Astrocyte (in vitro differentiated cells and primary cell): ENCODE measurements at regions not wholly inside any gene's neighbourhood (a gene's known extent, or its start where the extent isn't known, plus 50 kb on each side); places are given as distances from the start of the nearest gene placed in this dataset.

Experiments used
- DNase-seq: peaks from one replicate; pipeline ENCODE4 v3.0.0-alpha.2; 2010; ENCODE audit warnings: low read depth
- FAIRE-seq: peaks from 2 replicates; lab custom pipeline; 2011; peaks lifted over from hg19 to GRCh38; lab: Jason Lieb, UNC
- H2AFZ ChIP-seq: 2 replicates; pipeline ENCODE4 v1.6.0; 2012; ENCODE audit warnings: low read depth, low read length, inconsistent platforms
- H3K27ac ChIP-seq: 2 replicates; pipeline ENCODE4 v1.5.1; 2011; ENCODE audit warnings: low read depth, low read length, inconsistent platforms
- H3K27me3 ChIP-seq: 2 replicates; pipeline ENCODE4 v1.6.0; 2011; ENCODE audit warnings: low read length, inconsistent platforms; ENCODE audit not compliant: insufficient read depth
- H3K36me3 ChIP-seq: 2 replicates; pipeline ENCODE4 v1.5.1; 2011; ENCODE audit warnings: low read length, inconsistent platforms; ENCODE audit not compliant: insufficient read depth
- H3K4me1 ChIP-seq: 2 replicates; pipeline ENCODE4 v1.5.1; 2011; ENCODE audit warnings: low read length, inconsistent platforms; ENCODE audit not compliant: insufficient read depth
- H3K4me2 ChIP-seq: 2 replicates; pipeline ENCODE4 v1.6.0; 2012; ENCODE audit warnings: low read length, inconsistent platforms
- H3K4me3 ChIP-seq: 2 replicates; pipeline ENCODE4 v1.5.1; 2011; ENCODE audit warnings: low read depth, mild to moderate bottlenecking, low read length, inconsistent platforms; ENCODE audit not compliant: insufficient read depth
- H3K79me2 ChIP-seq: 2 replicates; pipeline ENCODE4 v1.6.0; 2012; ENCODE audit warnings: mild to moderate bottlenecking, low read length, inconsistent platforms; ENCODE audit not compliant: insufficient read depth
- H3K9ac ChIP-seq: 2 replicates; pipeline ENCODE4 v1.6.0; 2012; ENCODE audit warnings: mild to moderate bottlenecking, low read length, inconsistent platforms
- H3K9me3 ChIP-seq: 2 replicates; pipeline ENCODE4 v1.5.1; 2012; ENCODE audit warnings: low read depth, mild to moderate bottlenecking, low read length, inconsistent platforms; ENCODE audit not compliant: insufficient read depth
- H4K20me1 ChIP-seq: 2 replicates; pipeline ENCODE4 v1.6.0; 2012; ENCODE audit warnings: low read length, inconsistent platforms; ENCODE audit not compliant: insufficient read depth
- H3K27ac Mint-ChIP-seq: one replicate; pipeline ENCODE4 v1.8.0; 2021; ENCODE audit warnings: mild to moderate bottlenecking, mixed read lengths; ENCODE audit not compliant: unreplicated experiment
- H3K27me3 Mint-ChIP-seq: one replicate; pipeline ENCODE4 v1.8.0; 2021; ENCODE audit warnings: low read depth, mixed read lengths; ENCODE audit not compliant: unreplicated experiment
- H3K36me3 Mint-ChIP-seq: one replicate; pipeline ENCODE4 v1.8.0; 2021; ENCODE audit warnings: low read depth, mixed read lengths; ENCODE audit not compliant: unreplicated experiment
- H3K4me1 Mint-ChIP-seq: one replicate; pipeline ENCODE4 v1.8.0; 2021; ENCODE audit warnings: low read depth, mixed read lengths; ENCODE audit not compliant: unreplicated experiment
- H3K4me3 Mint-ChIP-seq: one replicate; pipeline ENCODE4 v1.8.0; 2021; ENCODE audit warnings: mild to moderate bottlenecking, moderate library complexity, mixed read lengths; ENCODE audit not compliant: unreplicated experiment
- H3K9me3 Mint-ChIP-seq: one replicate; pipeline ENCODE4 v1.8.0; 2021; ENCODE audit warnings: mild to moderate bottlenecking, mixed read lengths; ENCODE audit not compliant: unreplicated experiment
- EZH2 ChIP-seq: IDR thresholded peaks from 2 replicates; pipeline ENCODE4 v1.6.1; 2012; ENCODE audit warnings: mild to moderate bottlenecking, low read length, inconsistent platforms; ENCODE audit not compliant: insufficient read depth
- TF ChIP-seq, protein P1 (sequence below): IDR thresholded peaks from 2 replicates; pipeline ENCODE4 v1.5.1; 2011; ENCODE audit warnings: low read depth, mild to moderate bottlenecking, inconsistent platforms, low read length, moderate library complexity; ENCODE audit not compliant: insufficient read depth

- H3K27me3 ChIP-seq: no peaks in the 10 kb centered on the region
- no peaks in the 10 kb centered on the region for H3K27me3 Mint-ChIP-seq
- no peak overlapping the region for H2AFZ ChIP-seq
- no peaks in the 10 kb centered on the region for H3K36me3 Mint-ChIP-seq
- H3K4me1 ChIP-seq: peaks cover 35% of the 10 kb centered on the region
- H3K9me3 ChIP-seq: no peaks in the 10 kb centered on the region
- TF ChIP-seq, protein P1, sequence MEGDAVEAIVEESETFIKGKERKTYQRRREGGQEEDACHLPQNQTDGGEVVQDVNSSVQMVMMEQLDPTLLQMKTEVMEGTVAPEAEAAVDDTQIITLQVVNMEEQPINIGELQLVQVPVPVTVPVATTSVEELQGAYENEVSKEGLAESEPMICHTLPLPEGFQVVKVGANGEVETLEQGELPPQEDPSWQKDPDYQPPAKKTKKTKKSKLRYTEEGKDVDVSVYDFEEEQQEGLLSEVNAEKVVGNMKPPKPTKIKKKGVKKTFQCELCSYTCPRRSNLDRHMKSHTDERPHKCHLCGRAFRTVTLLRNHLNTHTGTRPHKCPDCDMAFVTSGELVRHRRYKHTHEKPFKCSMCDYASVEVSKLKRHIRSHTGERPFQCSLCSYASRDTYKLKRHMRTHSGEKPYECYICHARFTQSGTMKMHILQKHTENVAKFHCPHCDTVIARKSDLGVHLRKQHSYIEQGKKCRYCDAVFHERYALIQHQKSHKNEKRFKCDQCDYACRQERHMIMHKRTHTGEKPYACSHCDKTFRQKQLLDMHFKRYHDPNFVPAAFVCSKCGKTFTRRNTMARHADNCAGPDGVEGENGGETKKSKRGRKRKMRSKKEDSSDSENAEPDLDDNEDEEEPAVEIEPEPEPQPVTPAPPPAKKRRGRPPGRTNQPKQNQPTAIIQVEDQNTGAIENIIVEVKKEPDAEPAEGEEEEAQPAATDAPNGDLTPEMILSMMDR: no peak
- no peak for TF ChIP-seq EZH2
- H3K79me2 ChIP-seq: no peaks in the 10 kb centered on the region
- H3K36me3 ChIP-seq: no peaks in the 10 kb centered on the region
- no peaks in the 10 kb centered on the region for H4K20me1 ChIP-seq
- FAIRE-seq (no peak), DNase-seq (no peak)
- H3K9me3 Mint-ChIP-seq: no peaks in the 10 kb centered on the region
- H3K27ac ChIP-seq: no peak overlapping the region
- H3K4me1 Mint-ChIP-seq: peaks cover 34% of the 10 kb centered on the region
- no peak overlapping the region for H3K27ac Mint-ChIP-seq
- H3K4me3 Mint-ChIP-seq: no peak overlapping the region
- H3K4me3 ChIP-seq: no peak overlapping the region
- no peak overlapping the region for H3K4me2 ChIP-seq
- no peak overlapping the region for H3K9ac ChIP-seq
Observed at GRCh38 chr5:34584165-34584564, 72.0 kb upstream of the RAI14 start.

DNA sequence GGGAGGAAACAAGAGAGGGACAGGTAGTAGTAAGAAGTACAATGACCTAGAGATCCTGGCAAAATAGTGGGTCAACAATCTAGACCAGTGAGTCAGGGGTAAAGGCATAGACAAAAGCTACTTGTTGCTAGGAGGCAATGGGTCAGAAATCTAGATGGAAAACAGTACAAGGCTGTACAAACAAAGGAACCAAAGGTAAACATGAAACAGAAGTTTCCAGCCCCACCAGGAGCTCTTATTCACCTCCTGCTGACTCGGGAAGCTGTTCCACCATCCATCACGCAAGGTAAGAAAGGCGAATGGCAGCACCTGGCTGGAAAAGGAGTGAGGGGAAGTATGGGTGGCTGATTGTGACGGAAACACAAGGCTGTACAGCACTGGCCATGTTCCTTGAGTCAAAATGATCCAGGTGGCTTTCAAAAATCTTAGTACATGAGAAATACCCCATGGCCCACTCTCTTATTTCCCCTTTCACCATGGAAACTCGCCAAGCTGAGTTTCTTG is 70.5 kb upstream of the RAI14 start:
- Histone ChIP-seq H3K4me2 (peak overlapping the region; percentile 74), H2AFZ (peak overlapping the region; percentile 8), H3K27ac (peak overlapping the region; percentile 97), H3K9me3 (no peaks in the 10 kb centered on the region), H3K79me2 (no peaks in the 10 kb centered on the region), H3K36me3 (no peaks in the 10 kb centered on the region), H4K20me1 (no peaks in the 10 kb centered on the region), H3K4me3 (peak overlapping the region; percentile 20), H3K27me3 (no peaks in the 10 kb centered on the region), H3K4me1 (peaks cover 34% of the 10 kb centered on the region), H3K9ac (peak overlapping the region; percentile 82)
- DNase-seq (peak; percentile 71), FAIRE-seq (no peak)
- Mint-ChIP-seq H3K4me1 (peaks cover 36% of the 10 kb centered on the region), H3K4me3 (no peak overlapping the region), H3K27ac (peak overlapping the region; percentile 96), H3K27me3 (no peaks in the 10 kb centered on the region), H3K9me3 (no peaks in the 10 kb centered on the region), H3K36me3 (no peaks in the 10 kb centered on the region)
- TF ChIP-seq, protein P1: no peak
- no peak for TF ChIP-seq EZH2

DNA sequence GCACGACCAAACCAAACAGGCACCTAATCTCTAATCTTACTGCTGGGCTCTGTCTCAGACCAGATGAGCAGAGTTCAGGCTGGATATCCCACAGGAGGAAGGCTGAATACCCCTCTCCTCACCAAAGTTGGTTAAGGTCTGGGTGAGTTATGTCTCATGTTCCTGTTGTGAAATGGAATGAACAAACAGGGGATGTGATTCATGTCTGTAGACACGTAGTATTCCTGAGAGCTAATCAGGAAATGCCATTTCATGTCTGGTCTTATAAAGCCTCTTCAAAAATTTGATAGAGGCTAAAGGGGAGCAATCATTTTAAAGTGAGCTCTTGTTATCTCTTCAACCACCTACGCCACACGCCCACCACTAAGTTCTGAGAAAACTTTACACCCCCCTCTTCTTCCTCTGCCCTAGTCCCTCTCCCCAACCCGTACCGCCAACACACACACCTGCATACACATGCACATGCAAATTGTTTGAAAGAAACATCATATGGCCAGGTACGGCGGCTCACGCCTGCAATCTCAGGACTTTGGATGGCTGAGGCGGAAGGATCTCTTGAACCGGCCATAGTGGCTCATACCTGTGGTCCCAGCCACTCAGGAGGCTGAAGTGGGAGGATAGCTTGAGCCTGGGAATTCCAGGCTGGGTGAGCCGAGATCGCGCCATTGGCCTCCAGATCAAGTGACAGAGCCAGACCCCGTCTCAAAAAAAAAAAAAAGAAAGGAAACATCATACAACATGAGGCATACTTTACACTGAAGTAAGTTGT is 69.8 kb upstream of the RAI14 start:
- H3K4me1 Mint-ChIP-seq: peaks cover 34% of the 10 kb centered on the region
- Histone ChIP-seq H3K4me3 (peak overlapping the region; percentile 20), H3K4me1 (peaks cover 31% of the 10 kb centered on the region), H4K20me1 (no peaks in the 10 kb centered on the region), H3K9ac (peak overlapping the region; percentile 82), H2AFZ (peak overlapping the region; percentile 8), H3K79me2 (no peaks in the 10 kb centered on the region), H3K36me3 (no peaks in the 10 kb centered on the region), H3K27ac (peak overlapping the region; percentile 97), H3K4me2 (peak overlapping the region; percentile 74), H3K9me3 (no peaks in the 10 kb centered on the region), H3K27me3 (no peaks in the 10 kb centered on the region)
- no peaks in the 10 kb centered on the region for H3K36me3 Mint-ChIP-seq
- TF ChIP-seq, protein P1: no peak
- no peak for TF ChIP-seq EZH2
- no peak overlapping the region for H3K4me3 Mint-ChIP-seq
- DNase-seq: peak; percentile 94
- FAIRE-seq: peak; percentile 54
- peak overlapping the region; percentile 96 for H3K27ac Mint-ChIP-seq
- no peaks in the 10 kb centered on the region for H3K9me3 Mint-ChIP-seq
- H3K27me3 Mint-ChIP-seq: no peaks in the 10 kb centered on the region
